GM12878 (cell line): ENCODE measurements at regions not wholly inside any gene's neighbourhood (a gene's known extent, or its start where the extent isn't known, plus 50 kb on each side); places are given as distances from the start of the nearest gene placed in this dataset.

ENCODE experiments used
- ATAC-seq: fragments of 200-7000 bp; cut with Tn5 transposase; 3 replicates; pipeline ENCODE4 v1.9.1; 2020; ENCODE audit warnings: mild to moderate bottlenecking, moderate library complexity
- BruUV-seq: library from RNA; stranded (reverse); fragments of 400-500 nt; replicated peaks from 2 replicates; lab custom pipeline; 2021; lab: Mats Ljungman, UMichigan
- CTCF ChIA-PET: fragments of 300-600 bp; sonication (Branson Sonifier 250); formaldehyde crosslinking; extraction: SDS; loops from one replicate; lab custom pipeline; 2021; ENCODE audit warnings: inconsistent platforms; lab: Yijun Ruan, JAX
- POLR2A ChIA-PET: fragments of 350-600 bp; formaldehyde crosslinking; extraction: SDS; loops from one replicate; lab custom pipeline; 2021; ENCODE audit warnings: inconsistent platforms; lab: Charles Lee
- RAD21 ChIA-PET: fragments of 300-600 bp; sonication (Branson Sonifier 250); formaldehyde crosslinking; loops from one replicate; lab custom pipeline; 2023; ENCODE audit warnings: antibody characterized with exemption; ENCODE audit not compliant: unreplicated experiment; lab: Charles Lee
- SMC1A ChIA-PET: fragments of 300-600 bp; sonication (Branson Sonifier 250); formaldehyde crosslinking; loops from one replicate; lab custom pipeline; 2023; ENCODE audit not compliant: unreplicated experiment, uncharacterized antibody; lab: Charles Lee
- DNase-seq: peaks from one replicate; pipeline ENCODE4 v3.0.0-alpha.2; 2011; ENCODE audit warnings: low read depth, low spot score
- FAIRE-seq: peaks from 3 replicates; lab custom pipeline; 2011; peaks lifted over from hg19 to GRCh38; lab: Jason Lieb, UNC
- H2AFZ ChIP-seq: 2 replicates; pipeline ENCODE4 v1.6.0; 2011; ENCODE audit warnings: low read depth, low read length, control low read depth; ENCODE audit not compliant: control insufficient read depth
- H3K27ac ChIP-seq: 2 replicates; pipeline ENCODE4 v1.5.1; 2011; ENCODE audit warnings: control low read depth; ENCODE audit not compliant: control insufficient read depth, insufficient read depth
- H3K27me3 ChIP-seq, 2 experiments: replicated peaks in 1 of 2; 2 replicates each; pipeline versions ENCODE4 v1.6.0 to v1.6.1; 2011; ENCODE audit warnings: low read length in 1 of 2; ENCODE audit not compliant: control insufficient read depth in 2 of 2, insufficient read depth in 2 of 2
- H3K36me3 ChIP-seq, 2 experiments: 2 replicates each; pipeline ENCODE4 v1.5.1; 2011; ENCODE audit warnings: low read length in 1 of 2; ENCODE audit not compliant: control insufficient read depth in 2 of 2, insufficient read depth in 2 of 2
- H3K4me1 ChIP-seq: 2 replicates; pipeline ENCODE4 v1.6.1; 2011; ENCODE audit warnings: mild to moderate bottlenecking, low read length, moderate library complexity, mixed read lengths; ENCODE audit not compliant: control insufficient read depth, insufficient read depth
- H3K4me2 ChIP-seq: 2 replicates; pipeline ENCODE4 v1.6.0; 2011; ENCODE audit warnings: control low read depth; ENCODE audit not compliant: control insufficient read depth, insufficient read depth
- H3K4me3 ChIP-seq: fragments of 200-600 bp; sonication (generic); 2 replicates; pipeline ENCODE4 v1.5.1; 2016
- H3K79me2 ChIP-seq: 2 replicates; pipeline ENCODE4 v1.6.0; 2011; ENCODE audit warnings: low read length; ENCODE audit not compliant: control insufficient read depth, insufficient read depth
- H3K9ac ChIP-seq: 2 replicates; pipeline ENCODE4 v1.8.0; 2011; ENCODE audit warnings: low read length, control low read depth, mixed read lengths; ENCODE audit not compliant: control insufficient read depth, insufficient read depth
- H3K9me3 ChIP-seq: replicated peaks from 3 replicates; pipeline ENCODE4 v1.5.1; 2011; ENCODE audit warnings: mild to moderate bottlenecking, low read length; ENCODE audit not compliant: control insufficient read depth, insufficient read depth
- H4K20me1 ChIP-seq: 2 replicates; pipeline ENCODE4 v1.6.0; 2011; ENCODE audit not compliant: control insufficient read depth, insufficient read depth
- CHD4 ChIP-seq: fragments of 200-600 bp; sonication (generic); IDR thresholded peaks from 2 replicates; pipeline ENCODE4 v1.6.1; 2016; ENCODE audit warnings: mild to moderate bottlenecking
- JUNB ChIP-seq: IDR thresholded peaks from 2 replicates; pipeline ENCODE4 v1.6.1; 2016; ENCODE audit warnings: antibody characterized with exemption, mild to moderate bottlenecking
- MYC ChIP-seq: IDR thresholded peaks from 2 replicates; pipeline ENCODE4 v1.6.1; 2011; ENCODE audit warnings: mild to moderate bottlenecking, low read length, moderate library complexity, inconsistent platforms; ENCODE audit not compliant: insufficient read depth, insufficient replicate concordance, insufficient read length, severe bottlenecking
- ZNF217 ChIP-seq: fragments of 450-650 bp; IDR thresholded peaks from 2 replicates; pipeline ENCODE4 v1.6.1; 2017; ENCODE audit warnings: antibody characterized with exemption, mild to moderate bottlenecking
- ZZZ3 ChIP-seq: IDR thresholded peaks from 2 replicates; pipeline ENCODE4 v1.6.1; 2011; ENCODE audit warnings: low read depth; ENCODE audit not compliant: control insufficient read depth, insufficient read length
- WGBS: methylation state at CpG from one replicate; pipeline ENCODE4 v1.1.6; 2016; ENCODE audit warnings: low lambda C conversion rate; ENCODE audit not compliant: insufficient replicate concordance, insufficient coverage; ENCODE audit errors: missing lambda C conversion rate; 5-methylcytosine and 5-hydroxymethylcytosine counted together
- in situ Hi-C: fragments of 300-500 bp; cut with MboI; formaldehyde crosslinking; loops from 9 replicates; pipeline ENCODE4 v1.14.3; 2018; ENCODE audit warnings: mixed read lengths
- intact Hi-C: fragments of 100-400 bp; cut with micrococcal nuclease; formaldehyde crosslinking; loops from one replicate; pipeline ENCODE4 v1.14.2; 2022; ENCODE audit not compliant: unreplicated experiment
- TF ChIP-seq, protein P1 (sequence below): fragments of 450-650 bp; IDR thresholded peaks from 2 replicates; pipeline ENCODE4 v1.6.1; 2017; ENCODE audit warnings: antibody characterized with exemption, mild to moderate bottlenecking, moderate library complexity
- TF ChIP-seq, protein P2 (sequence below): fragments of 450-650 bp; formaldehyde crosslinking; IDR thresholded peaks from 2 replicates; pipeline ENCODE4 v1.4.0; 2022; ENCODE audit warnings: mild to moderate bottlenecking, moderate library complexity

DNA sequence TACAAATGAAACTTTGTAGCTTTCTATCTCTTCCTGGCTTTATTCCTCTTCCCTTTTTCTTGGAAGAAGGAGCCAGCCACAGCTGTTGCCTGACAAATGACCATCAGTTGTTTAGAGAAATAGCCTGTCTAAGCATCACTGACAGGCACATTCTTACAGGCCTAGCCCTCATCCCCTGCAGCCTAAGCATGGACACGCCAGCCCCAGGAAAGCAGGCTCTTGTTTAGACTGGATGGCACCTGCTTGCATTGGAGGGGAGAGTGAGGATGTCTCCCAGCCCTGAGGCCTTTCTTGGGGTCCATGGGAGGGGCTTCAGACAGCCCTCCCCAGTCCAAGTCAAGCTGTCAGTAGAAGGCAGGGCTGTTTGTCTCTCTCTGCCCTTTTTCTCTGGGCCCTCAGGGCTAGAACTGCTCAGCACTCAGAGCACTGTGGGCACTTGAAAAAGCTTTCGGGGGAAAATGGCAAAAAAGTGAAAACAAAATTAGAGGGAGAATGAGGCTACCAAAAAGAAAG lies 282.5 kb upstream of the PLXNA2 start:
- in situ Hi-C loops (no loop called here), intact Hi-C loops (no loop called here)
- DNase-seq: no peak
- H3K27me3 ChIP-seq: peaks cover 0 to 3% of the 10 kb centered on the region in 2 experiments; a peak in 3 of 4 replicates
- TF ChIP-seq CHD4 (no peak), ZNF217 (no peak), JUNB (no peak), MYC (no peak), ZZZ3 (no peak)
- TF ChIP-seq, protein P1, sequence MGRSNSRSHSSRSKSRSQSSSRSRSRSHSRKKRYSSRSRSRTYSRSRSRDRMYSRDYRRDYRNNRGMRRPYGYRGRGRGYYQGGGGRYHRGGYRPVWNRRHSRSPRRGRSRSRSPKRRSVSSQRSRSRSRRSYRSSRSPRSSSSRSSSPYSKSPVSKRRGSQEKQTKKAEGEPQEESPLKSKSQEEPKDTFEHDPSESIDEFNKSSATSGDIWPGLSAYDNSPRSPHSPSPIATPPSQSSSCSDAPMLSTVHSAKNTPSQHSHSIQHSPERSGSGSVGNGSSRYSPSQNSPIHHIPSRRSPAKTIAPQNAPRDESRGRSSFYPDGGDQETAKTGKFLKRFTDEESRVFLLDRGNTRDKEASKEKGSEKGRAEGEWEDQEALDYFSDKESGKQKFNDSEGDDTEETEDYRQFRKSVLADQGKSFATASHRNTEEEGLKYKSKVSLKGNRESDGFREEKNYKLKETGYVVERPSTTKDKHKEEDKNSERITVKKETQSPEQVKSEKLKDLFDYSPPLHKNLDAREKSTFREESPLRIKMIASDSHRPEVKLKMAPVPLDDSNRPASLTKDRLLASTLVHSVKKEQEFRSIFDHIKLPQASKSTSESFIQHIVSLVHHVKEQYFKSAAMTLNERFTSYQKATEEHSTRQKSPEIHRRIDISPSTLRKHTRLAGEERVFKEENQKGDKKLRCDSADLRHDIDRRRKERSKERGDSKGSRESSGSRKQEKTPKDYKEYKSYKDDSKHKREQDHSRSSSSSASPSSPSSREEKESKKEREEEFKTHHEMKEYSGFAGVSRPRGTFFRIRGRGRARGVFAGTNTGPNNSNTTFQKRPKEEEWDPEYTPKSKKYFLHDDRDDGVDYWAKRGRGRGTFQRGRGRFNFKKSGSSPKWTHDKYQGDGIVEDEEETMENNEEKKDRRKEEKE: no peak
- TF ChIP-seq, protein P2, sequence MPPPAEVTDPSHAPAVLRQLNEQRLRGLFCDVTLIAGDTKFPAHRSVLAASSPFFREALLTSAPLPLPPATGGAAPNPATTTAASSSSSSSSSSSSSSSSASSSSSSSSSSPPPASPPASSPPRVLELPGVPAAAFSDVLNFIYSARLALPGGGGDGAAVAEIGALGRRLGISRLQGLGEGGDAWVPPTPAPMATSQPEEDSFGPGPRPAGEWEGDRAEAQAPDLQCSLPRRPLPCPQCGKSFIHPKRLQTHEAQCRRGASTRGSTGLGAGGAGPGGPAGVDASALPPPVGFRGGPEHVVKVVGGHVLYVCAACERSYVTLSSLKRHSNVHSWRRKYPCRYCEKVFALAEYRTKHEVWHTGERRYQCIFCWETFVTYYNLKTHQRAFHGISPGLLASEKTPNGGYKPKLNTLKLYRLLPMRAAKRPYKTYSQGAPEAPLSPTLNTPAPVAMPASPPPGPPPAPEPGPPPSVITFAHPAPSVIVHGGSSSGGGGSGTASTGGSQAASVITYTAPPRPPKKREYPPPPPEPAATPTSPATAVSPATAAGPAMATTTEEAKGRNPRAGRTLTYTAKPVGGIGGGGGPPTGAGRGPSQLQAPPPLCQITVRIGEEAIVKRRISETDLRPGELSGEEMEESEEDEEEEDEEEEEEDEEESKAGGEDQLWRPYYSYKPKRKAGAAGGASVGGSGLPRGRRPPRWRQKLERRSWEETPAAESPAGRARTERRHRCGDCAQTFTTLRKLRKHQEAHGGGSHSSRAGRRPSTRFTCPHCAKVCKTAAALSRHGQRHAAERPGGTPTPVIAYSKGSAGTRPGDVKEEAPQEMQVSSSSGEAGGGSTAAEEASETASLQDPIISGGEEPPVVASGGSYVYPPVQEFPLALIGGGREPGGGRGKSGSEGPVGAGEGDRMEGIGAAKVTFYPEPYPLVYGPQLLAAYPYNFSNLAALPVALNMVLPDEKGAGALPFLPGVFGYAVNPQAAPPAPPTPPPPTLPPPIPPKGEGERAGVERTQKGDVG (CRISPR knock-in tag): no peak
- H3K36me3 ChIP-seq: no peaks in the 10 kb centered on the region
- no peak for ATAC-seq
- H3K27ac ChIP-seq: no peak overlapping the region
- no peak overlapping the region for H2AFZ ChIP-seq
- WGBS: 4% methylated on average over 2 of the region's 2 CpGs
- H4K20me1 ChIP-seq: no peaks in the 10 kb centered on the region
- FAIRE-seq: no peak
- H3K4me2 ChIP-seq: no peak overlapping the region
- H3K4me1 ChIP-seq: no peaks in the 10 kb centered on the region
- no peak overlapping the region for H3K4me3 ChIP-seq
- no TSS peak for BruUV-seq
- ChIA-PET CTCF (no interaction called here), POLR2A (no interaction called here), RAD21 (no interaction called here), SMC1A (no interaction called here)
- no peak overlapping the region for H3K9ac ChIP-seq
- H3K79me2 ChIP-seq: no peaks in the 10 kb centered on the region
- H3K9me3 ChIP-seq: no peaks in the 10 kb centered on the region
